ENCODE measurements at regions not wholly inside any gene's neighbourhood (a gene's known extent, or its start where the extent isn't known, plus 50 kb on each side); places are given as distances from the start of the nearest gene placed in this dataset.
"Not testable (repeated sequence)": the region's sequence is repeated elsewhere in the genome, so short reads cannot be mapped to it uniquely, and the experiment has no call there.

- ATAC-seq: peak; percentile 90 to 93
- no peak overlapping the region for H3K27ac ChIP-seq (ENCODE audit: low read length)
- H3K27me3 ChIP-seq (ENCODE audit: control insufficient read depth, insufficient read depth): no peaks in the 10 kb centered on the region
- 1% methylated on average over 75 of the region's 75 CpGs for WGBS
- peak overlapping the region; percentile 32 for H3K4me3 ChIP-seq (ENCODE audit: low read length)
- no peaks in the 10 kb centered on the region for H3K9me3 ChIP-seq (ENCODE audit: control insufficient read depth, low read length)
- H3K4me1 ChIP-seq (ENCODE audit: control insufficient read depth, insufficient read depth, low read length): no peaks in the 10 kb centered on the region
- intact Hi-C loops (cut with DNase I): no loop called here
- DNase-seq: peak; percentile 47 to 81 (median 79)
Observed at GRCh38 chr1:121519042-121519755, 334.4 kb downstream of the SRGAP2C start.

GRCh38 chr1:121519756-121520286 lies 335.0 kb downstream of the SRGAP2C start:
- H3K27me3 ChIP-seq (ENCODE audit: control insufficient read depth, insufficient read depth); H3K4me1 ChIP-seq (ENCODE audit: control insufficient read depth, insufficient read depth, low read length); DNase-seq; intact Hi-C loops (cut with DNase I); H3K9me3 ChIP-seq (ENCODE audit: control insufficient read depth, low read length); ATAC-seq; H3K27ac ChIP-seq (ENCODE audit: low read length): not testable (repeated sequence)
- H3K4me3 ChIP-seq (ENCODE audit: low read length): peak overlapping the region; percentile 32
- WGBS: 44% methylated on average over 19 of the region's 19 CpGs

- Histone ChIP-seq H3K9me3 (ENCODE audit: control insufficient read depth, low read length) (no peaks in the 10 kb centered on the region), H3K27me3 (ENCODE audit: control insufficient read depth, insufficient read depth) (no peaks in the 10 kb centered on the region), H3K4me1 (ENCODE audit: control insufficient read depth, insufficient read depth, low read length) (no peaks in the 10 kb centered on the region), H3K4me3 (ENCODE audit: low read length) (no peak overlapping the region), H3K27ac (ENCODE audit: low read length) (no peak overlapping the region)
- WGBS: 60% methylated on average over 5 of the region's 5 CpGs
- intact Hi-C loops (cut with DNase I): no loop called here
- ATAC-seq (no peak), DNase-seq (no peak)
Observed at GRCh38 chr1:121522061-121522759, 337.4 kb downstream of the SRGAP2C start.

DNA sequence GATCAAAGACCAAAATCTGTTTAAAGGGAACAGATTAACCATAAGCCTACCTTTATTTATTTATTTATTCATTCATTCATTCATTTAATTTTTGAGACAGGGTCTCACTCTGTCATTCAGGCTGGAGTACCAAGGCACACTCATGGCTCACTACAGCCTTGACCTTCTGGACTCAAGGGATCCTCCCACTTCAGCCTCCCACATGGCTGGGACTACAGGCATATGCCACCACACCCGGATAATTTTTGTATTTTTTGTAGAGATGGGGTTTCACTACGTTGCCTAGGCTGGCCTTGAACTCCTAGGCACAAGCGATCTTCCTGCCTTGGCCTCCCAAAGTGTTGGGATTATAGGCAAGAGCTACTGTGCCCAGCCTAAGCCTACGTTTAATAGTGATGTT lies 338.3 kb downstream of the SRGAP2C start:
- H3K4me3 ChIP-seq (ENCODE audit: low read length); H3K27ac ChIP-seq (ENCODE audit: low read length); DNase-seq; H3K9me3 ChIP-seq (ENCODE audit: control insufficient read depth, low read length); H3K4me1 ChIP-seq (ENCODE audit: control insufficient read depth, insufficient read depth, low read length); H3K27me3 ChIP-seq (ENCODE audit: control insufficient read depth, insufficient read depth); intact Hi-C loops (cut with DNase I); ATAC-seq: not testable (repeated sequence)
- 83% methylated on average over 4 of the region's 4 CpGs for WGBS

- no peak overlapping the region for H3K27ac ChIP-seq (ENCODE audit: low read length)
- H3K27me3 ChIP-seq (ENCODE audit: control insufficient read depth, insufficient read depth): no peaks in the 10 kb centered on the region
- no peaks in the 10 kb centered on the region for H3K4me1 ChIP-seq (ENCODE audit: control insufficient read depth, insufficient read depth, low read length)
- WGBS: 70% methylated on average over 4 of the region's 4 CpGs
- DNase-seq (no peak), ATAC-seq (no peak)
- no peaks in the 10 kb centered on the region for H3K9me3 ChIP-seq (ENCODE audit: control insufficient read depth, low read length)
- no peak overlapping the region for H3K4me3 ChIP-seq (ENCODE audit: low read length)
- intact Hi-C loops (cut with DNase I): no loop called here
Observed at GRCh38 chr1:121525355-121525754, 340.6 kb downstream of the SRGAP2C start.

DNA sequence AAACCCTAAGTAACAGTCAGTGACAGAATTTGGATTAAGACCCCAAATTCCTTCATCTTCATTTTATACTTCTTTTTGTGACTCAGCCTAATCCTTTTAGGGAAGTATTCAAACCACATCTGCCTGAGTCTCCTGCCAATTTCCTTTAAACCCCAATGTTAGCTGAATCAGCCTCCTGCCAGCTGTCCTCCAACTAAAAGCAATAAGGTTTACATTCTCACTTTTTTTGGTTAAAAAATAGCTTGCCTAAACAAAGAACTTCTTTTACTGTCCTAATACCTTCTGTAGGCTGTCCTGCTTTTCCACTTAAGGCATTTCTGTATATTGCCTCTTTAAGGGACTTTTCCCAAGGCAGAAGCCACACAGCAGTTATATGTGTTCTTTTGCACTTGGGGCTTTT lies 344.2 kb downstream of the SRGAP2C start:
- H3K9me3 ChIP-seq (ENCODE audit: control insufficient read depth, low read length); H3K4me1 ChIP-seq (ENCODE audit: control insufficient read depth, insufficient read depth, low read length); H3K4me3 ChIP-seq (ENCODE audit: low read length); H3K27ac ChIP-seq (ENCODE audit: low read length); intact Hi-C loops (cut with DNase I); H3K27me3 ChIP-seq (ENCODE audit: control insufficient read depth, insufficient read depth); ATAC-seq; DNase-seq: not testable (repeated sequence)

DNA sequence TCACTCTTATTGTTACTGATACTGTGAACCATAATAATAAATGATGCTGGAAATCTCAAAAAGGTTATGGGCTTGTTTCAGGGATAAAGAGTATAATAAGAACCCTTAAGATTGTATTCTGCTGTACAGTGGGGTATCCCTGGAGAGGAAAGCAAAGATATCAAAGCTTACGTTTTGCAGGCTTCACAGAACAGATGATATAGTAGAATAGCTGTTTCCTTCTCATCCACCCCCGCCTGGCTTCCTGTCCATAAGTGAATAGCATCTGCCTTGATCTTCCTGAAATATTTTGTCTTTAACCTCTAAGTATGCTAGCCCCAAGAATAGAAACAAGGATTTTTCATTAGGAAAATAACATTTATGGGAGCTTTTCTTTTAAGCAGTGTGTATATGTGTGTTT lies 345.3 kb downstream of the SRGAP2C start:
- H3K27ac ChIP-seq (ENCODE audit: low read length); ATAC-seq; H3K9me3 ChIP-seq (ENCODE audit: control insufficient read depth, low read length): not testable (repeated sequence)

DNA sequence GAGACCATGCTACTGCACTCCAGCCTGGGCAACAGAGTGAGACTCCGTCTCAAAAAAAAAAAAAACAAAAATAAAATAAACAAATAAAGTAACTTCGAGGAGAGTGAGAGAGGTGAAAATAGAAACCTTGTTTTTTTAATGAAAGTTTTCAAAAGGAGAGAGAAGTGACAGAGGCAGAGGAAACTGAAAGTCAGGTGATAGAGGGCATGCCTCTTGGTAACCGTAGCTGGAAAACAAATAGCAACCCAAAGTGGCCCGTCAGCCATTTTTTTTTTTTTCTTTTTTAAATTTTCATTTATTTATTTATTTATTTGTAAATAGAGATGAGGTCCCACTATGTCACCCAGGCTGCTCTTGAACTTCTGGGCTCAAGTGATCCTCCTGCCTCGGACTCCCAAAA lies 347.0 kb downstream of the SRGAP2C start:
- H3K4me1 ChIP-seq (ENCODE audit: control insufficient read depth, insufficient read depth, low read length); H3K27me3 ChIP-seq (ENCODE audit: control insufficient read depth, insufficient read depth); H3K9me3 ChIP-seq (ENCODE audit: control insufficient read depth, low read length); DNase-seq; intact Hi-C loops (cut with DNase I); ATAC-seq; H3K4me3 ChIP-seq (ENCODE audit: low read length); H3K27ac ChIP-seq (ENCODE audit: low read length): not testable (repeated sequence)
- 86% methylated on average over 5 of the region's 5 CpGs for WGBS

More for the DNA sequence above, 345.3 kb downstream of the SRGAP2C start:
- DNase-seq; intact Hi-C loops (cut with DNase I); H3K27me3 ChIP-seq (ENCODE audit: control insufficient read depth, insufficient read depth); H3K4me3 ChIP-seq (ENCODE audit: low read length); H3K4me1 ChIP-seq (ENCODE audit: control insufficient read depth, insufficient read depth, low read length): not testable (repeated sequence)
- 29% methylated on average over 2 of the region's 2 CpGs for WGBS

DNA sequence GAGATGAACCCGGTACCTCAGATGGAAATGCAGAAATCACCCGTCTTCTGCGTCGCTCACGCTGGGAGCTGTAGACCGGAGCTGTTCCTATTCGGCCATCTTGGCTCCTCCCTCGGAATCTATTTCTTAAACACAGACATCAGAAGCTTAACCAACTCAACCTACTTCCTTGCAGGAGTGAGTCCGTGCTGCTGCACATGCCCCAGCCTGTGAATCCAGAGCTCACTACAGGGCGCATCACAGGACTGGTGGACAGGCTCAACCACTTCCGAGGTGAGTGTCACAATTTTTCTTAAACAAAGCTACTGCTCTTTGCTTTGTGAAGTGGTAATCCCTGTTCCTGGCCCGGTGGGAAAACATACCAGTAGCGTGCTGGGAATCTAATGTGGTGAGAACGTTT lies 353.4 kb downstream of the SRGAP2C start:
- H3K9me3 ChIP-seq (ENCODE audit: control insufficient read depth, low read length); DNase-seq; H3K27me3 ChIP-seq (ENCODE audit: control insufficient read depth, insufficient read depth); H3K4me3 ChIP-seq (ENCODE audit: low read length); H3K27ac ChIP-seq (ENCODE audit: low read length); intact Hi-C loops (cut with DNase I); H3K4me1 ChIP-seq (ENCODE audit: control insufficient read depth, insufficient read depth, low read length); ATAC-seq: not testable (repeated sequence)
- WGBS: 92% methylated on average over 13 of the region's 14 CpGs

GRCh38 chr1:121538943-121539575 lies 354.3 kb downstream of the SRGAP2C start:
- no peak overlapping the region for H3K27ac ChIP-seq (ENCODE audit: low read length)
- WGBS: 55% methylated on average over 2 of the region's 2 CpGs

GRCh38 chr1:121543988-121544387 lies 359.2 kb downstream of the SRGAP2C start:
- H3K27me3 ChIP-seq (ENCODE audit: control insufficient read depth, insufficient read depth); intact Hi-C loops (cut with DNase I); H3K27ac ChIP-seq (ENCODE audit: low read length); H3K4me3 ChIP-seq (ENCODE audit: low read length); H3K4me1 ChIP-seq (ENCODE audit: control insufficient read depth, insufficient read depth, low read length); ATAC-seq; DNase-seq; H3K9me3 ChIP-seq (ENCODE audit: control insufficient read depth, low read length): not testable (repeated sequence)
- WGBS: 61% methylated on average over 4 of the region's 4 CpGs

More at GRCh38 chr1:121538943-121539575, 354.3 kb downstream of the SRGAP2C start:
- no peaks in the 10 kb centered on the region for H3K4me1 ChIP-seq (ENCODE audit: control insufficient read depth, insufficient read depth, low read length)
- H3K9me3 ChIP-seq (ENCODE audit: control insufficient read depth, low read length): no peaks in the 10 kb centered on the region
- no peaks in the 10 kb centered on the region for H3K27me3 ChIP-seq (ENCODE audit: control insufficient read depth, insufficient read depth)
- intact Hi-C loops (cut with DNase I): no loop called here
- H3K4me3 ChIP-seq (ENCODE audit: low read length): no peak overlapping the region
- ATAC-seq (no peak), DNase-seq (no peak)

Measured in right cardiac atrium (tissue), 5 donors.